ENCODE measurements at regions not wholly inside any gene's neighbourhood (a gene's known extent, or its start where the extent isn't known, plus 50 kb on each side); places are given as distances from the start of the nearest gene placed in this dataset.

GRCh38 chr1:143727263-143727662, 244.5 kb downstream of the FAM72C start (continued):
- TF ChIP-seq ZNF462 (CRISPR knock-in tag; IDR thresholded peaks at IDR 0.05): no peak
- no peak for TF ChIP-seq CTCF (conservative IDR thresholded peaks at IDR 0.05; ENCODE audit: low read depth in 2 of 2)
- TF ChIP-seq ETS1 (IDR thresholded peaks at IDR 0.05): no peak
- no peak for TF ChIP-seq POLR2AphosphoS5 (IDR thresholded peaks at IDR 0.05; ENCODE audit: low read depth)
- no peak for TF ChIP-seq ZNF331 (CRISPR knock-in tag; IDR thresholded peaks at IDR 0.05; ENCODE audit: low read depth)
- TF ChIP-seq CREB1 (CRISPR knock-in tag; IDR thresholded peaks at IDR 0.05; ENCODE audit: low read depth): no peak

GRCh38 chr1:143721024-143721373, 250.8 kb downstream of the FAM72C start:
- no peak overlapping the region for H2AFZ ChIP-seq
- DNase-seq (ENCODE audit: low spot score) (no peak), ATAC-seq (no peak)
- H3K4me1 ChIP-seq (ENCODE audit: insufficient read depth): no peaks in the 10 kb centered on the region; the same call in 1 of the 2 replicates
- no peaks in the 10 kb centered on the region for H3K36me3 ChIP-seq (ENCODE audit: insufficient read depth)
- H4K20me1 ChIP-seq (replicated peaks; ENCODE audit: insufficient read depth): no peaks in the 10 kb centered on the region
- peaks cover 11% of the 10 kb centered on the region; the same call in 2 of the 3 replicates for H3K4me1 Mint-ChIP-seq
- no peak overlapping the region for H3K27ac ChIP-seq (ENCODE audit: low read depth)
- no peaks in the 10 kb centered on the region for H3K9me3 Mint-ChIP-seq
- H3K27me3 Mint-ChIP-seq (ENCODE audit: insufficient read depth, low read depth, poor library complexity): peaks cover 7% of the 10 kb centered on the region
- H3F3A ChIP-seq (replicated peaks; ENCODE audit: low read depth): no peaks in the 10 kb centered on the region
- peak overlapping the region; percentile 73; the same call in 1 of the 2 replicates for H3K4me2 ChIP-seq
- H3K9me2 ChIP-seq (ENCODE audit: insufficient read depth): no peaks in the 10 kb centered on the region
- 0 out of 2 replicates have a peak overlapping the region, but pooled peaks have one; percentile 41 for H3K4me3 ChIP-seq
- H3K4me3 Mint-ChIP-seq: peak overlapping the region; percentile 71
- H3K36me3 Mint-ChIP-seq (ENCODE audit: low read depth): no peaks in the 10 kb centered on the region
- no peak overlapping the region for H3K27ac Mint-ChIP-seq
- no peaks in the 10 kb centered on the region for H3K79me2 ChIP-seq (replicated peaks; ENCODE audit: insufficient read depth)
- no peaks in the 10 kb centered on the region for H3K27me3 ChIP-seq (ENCODE audit: insufficient read depth)
- no peak for TF ChIP-seq JUNB (IDR thresholded peaks at IDR 0.05; ENCODE audit: unreplicated experiment)
- no peak for TF ChIP-seq ZNF462 (CRISPR knock-in tag; IDR thresholded peaks at IDR 0.05)

Data from GM23338 (cell line).